ENCODE measurements at regions not wholly inside any gene's neighbourhood (a gene's known extent, or its start where the extent isn't known, plus 50 kb on each side); places are given as distances from the start of the nearest gene placed in this dataset.

DNA sequence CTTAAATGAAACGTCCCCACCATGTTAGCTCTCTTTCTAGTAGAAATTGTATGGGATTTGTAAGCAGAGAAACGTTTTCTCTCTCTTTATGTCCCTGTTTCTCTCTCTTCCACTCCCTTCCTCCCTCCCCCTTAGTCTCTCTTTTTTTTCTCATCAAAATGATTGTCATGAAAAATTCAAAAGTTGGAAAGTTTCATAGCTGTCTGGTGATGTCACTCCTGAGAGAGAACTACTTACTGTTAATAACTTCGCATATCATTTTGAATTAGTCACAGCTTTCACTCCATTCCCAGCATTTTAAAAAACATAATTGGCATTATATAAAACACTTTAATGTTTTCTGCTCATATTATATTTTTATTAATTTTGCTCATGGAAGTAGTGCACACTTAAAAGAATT, 331.1 kb downstream of the C3orf38 start:
- TF ChIP-seq, protein P1, sequence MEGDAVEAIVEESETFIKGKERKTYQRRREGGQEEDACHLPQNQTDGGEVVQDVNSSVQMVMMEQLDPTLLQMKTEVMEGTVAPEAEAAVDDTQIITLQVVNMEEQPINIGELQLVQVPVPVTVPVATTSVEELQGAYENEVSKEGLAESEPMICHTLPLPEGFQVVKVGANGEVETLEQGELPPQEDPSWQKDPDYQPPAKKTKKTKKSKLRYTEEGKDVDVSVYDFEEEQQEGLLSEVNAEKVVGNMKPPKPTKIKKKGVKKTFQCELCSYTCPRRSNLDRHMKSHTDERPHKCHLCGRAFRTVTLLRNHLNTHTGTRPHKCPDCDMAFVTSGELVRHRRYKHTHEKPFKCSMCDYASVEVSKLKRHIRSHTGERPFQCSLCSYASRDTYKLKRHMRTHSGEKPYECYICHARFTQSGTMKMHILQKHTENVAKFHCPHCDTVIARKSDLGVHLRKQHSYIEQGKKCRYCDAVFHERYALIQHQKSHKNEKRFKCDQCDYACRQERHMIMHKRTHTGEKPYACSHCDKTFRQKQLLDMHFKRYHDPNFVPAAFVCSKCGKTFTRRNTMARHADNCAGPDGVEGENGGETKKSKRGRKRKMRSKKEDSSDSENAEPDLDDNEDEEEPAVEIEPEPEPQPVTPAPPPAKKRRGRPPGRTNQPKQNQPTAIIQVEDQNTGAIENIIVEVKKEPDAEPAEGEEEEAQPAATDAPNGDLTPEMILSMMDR (tag by site-specific recombination; IDR thresholded peaks at IDR 0.05) = no peak
- TF ChIP-seq, protein P2, sequence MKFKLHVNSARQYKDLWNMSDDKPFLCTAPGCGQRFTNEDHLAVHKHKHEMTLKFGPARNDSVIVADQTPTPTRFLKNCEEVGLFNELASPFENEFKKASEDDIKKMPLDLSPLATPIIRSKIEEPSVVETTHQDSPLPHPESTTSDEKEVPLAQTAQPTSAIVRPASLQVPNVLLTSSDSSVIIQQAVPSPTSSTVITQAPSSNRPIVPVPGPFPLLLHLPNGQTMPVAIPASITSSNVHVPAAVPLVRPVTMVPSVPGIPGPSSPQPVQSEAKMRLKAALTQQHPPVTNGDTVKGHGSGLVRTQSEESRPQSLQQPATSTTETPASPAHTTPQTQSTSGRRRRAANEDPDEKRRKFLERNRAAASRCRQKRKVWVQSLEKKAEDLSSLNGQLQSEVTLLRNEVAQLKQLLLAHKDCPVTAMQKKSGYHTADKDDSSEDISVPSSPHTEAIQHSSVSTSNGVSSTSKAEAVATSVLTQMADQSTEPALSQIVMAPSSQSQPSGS (tag by site-specific recombination; IDR thresholded peaks at IDR 0.05; ENCODE audit: low read depth) = no peak
- TF ChIP-seq YY1 (tag by site-specific recombination; IDR thresholded peaks at IDR 0.05) (no peak), ZSCAN30 (tag by site-specific recombination; IDR thresholded peaks at IDR 0.05) (no peak), ZNF701 (tag by site-specific recombination; IDR thresholded peaks at IDR 0.05) (no peak), ZNF558 (tag by site-specific recombination; IDR thresholded peaks at IDR 0.05) (no peak), ZNF658 (tag by site-specific recombination; IDR thresholded peaks at IDR 0.05) (no peak), ZNF529 (tag by site-specific recombination; IDR thresholded peaks at IDR 0.05; ENCODE audit: insufficient replicate concordance) (no peak), SALL2 (tag by site-specific recombination; IDR thresholded peaks at IDR 0.05; ENCODE audit: borderline replicate concordance) (no peak)
- TF ChIP-seq, protein P3, sequence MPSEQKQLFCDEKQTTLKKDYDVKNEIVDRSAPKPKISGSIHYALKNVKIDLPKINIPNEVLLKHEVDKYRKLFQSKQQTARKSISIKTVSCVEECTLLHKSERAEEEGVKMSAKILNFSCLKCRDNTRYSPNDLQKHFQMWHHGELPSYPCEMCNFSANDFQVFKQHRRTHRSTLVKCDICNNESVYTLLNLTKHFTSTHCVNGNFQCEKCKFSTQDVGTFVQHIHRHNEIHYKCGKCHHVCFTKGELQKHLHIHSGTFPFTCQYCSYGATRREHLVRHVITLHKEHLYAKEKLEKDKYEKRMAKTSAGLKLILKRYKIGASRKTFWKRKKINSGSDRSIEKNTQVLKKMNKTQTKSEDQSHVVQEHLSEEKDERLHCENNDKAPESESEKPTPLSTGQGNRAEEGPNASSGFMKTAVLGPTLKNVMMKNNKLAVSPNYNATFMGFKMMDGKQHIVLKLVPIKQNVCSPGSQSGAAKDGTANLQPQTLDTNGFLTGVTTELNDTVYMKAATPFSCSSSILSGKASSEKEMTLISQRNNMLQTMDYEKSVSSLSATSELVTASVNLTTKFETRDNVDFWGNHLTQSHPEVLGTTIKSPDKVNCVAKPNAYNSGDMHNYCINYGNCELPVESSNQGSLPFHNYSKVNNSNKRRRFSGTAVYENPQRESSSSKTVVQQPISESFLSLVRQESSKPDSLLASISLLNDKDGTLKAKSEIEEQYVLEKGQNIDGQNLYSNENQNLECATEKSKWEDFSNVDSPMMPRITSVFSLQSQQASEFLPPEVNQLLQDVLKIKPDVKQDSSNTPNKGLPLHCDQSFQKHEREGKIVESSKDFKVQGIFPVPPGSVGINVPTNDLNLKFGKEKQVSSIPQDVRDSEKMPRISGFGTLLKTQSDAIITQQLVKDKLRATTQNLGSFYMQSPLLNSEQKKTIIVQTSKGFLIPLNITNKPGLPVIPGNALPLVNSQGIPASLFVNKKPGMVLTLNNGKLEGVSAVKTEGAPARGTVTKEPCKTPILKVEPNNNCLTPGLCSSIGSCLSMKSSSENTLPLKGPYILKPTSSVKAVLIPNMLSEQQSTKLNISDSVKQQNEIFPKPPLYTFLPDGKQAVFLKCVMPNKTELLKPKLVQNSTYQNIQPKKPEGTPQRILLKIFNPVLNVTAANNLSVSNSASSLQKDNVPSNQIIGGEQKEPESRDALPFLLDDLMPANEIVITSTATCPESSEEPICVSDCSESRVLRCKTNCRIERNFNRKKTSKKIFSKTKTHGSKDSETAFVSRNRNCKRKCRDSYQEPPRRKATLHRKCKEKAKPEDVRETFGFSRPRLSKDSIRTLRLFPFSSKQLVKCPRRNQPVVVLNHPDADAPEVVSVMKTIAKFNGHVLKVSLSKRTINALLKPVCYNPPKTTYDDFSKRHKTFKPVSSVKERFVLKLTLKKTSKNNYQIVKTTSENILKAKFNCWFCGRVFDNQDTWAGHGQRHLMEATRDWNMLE (tag by site-specific recombination; conservative IDR thresholded peaks at IDR 0.05; ENCODE audit: low read depth) = no peak
- TF ChIP-seq, protein P4, sequence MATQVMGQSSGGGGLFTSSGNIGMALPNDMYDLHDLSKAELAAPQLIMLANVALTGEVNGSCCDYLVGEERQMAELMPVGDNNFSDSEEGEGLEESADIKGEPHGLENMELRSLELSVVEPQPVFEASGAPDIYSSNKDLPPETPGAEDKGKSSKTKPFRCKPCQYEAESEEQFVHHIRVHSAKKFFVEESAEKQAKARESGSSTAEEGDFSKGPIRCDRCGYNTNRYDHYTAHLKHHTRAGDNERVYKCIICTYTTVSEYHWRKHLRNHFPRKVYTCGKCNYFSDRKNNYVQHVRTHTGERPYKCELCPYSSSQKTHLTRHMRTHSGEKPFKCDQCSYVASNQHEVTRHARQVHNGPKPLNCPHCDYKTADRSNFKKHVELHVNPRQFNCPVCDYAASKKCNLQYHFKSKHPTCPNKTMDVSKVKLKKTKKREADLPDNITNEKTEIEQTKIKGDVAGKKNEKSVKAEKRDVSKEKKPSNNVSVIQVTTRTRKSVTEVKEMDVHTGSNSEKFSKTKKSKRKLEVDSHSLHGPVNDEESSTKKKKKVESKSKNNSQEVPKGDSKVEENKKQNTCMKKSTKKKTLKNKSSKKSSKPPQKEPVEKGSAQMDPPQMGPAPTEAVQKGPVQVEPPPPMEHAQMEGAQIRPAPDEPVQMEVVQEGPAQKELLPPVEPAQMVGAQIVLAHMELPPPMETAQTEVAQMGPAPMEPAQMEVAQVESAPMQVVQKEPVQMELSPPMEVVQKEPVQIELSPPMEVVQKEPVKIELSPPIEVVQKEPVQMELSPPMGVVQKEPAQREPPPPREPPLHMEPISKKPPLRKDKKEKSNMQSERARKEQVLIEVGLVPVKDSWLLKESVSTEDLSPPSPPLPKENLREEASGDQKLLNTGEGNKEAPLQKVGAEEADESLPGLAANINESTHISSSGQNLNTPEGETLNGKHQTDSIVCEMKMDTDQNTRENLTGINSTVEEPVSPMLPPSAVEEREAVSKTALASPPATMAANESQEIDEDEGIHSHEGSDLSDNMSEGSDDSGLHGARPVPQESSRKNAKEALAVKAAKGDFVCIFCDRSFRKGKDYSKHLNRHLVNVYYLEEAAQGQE (tag by site-specific recombination; IDR thresholded peaks at IDR 0.05) = no peak

All from HEK293 (cell line).